NCI-H345 (cell line): ENCODE measurements at regions not wholly inside any gene's neighbourhood (a gene's known extent, or its start where the extent isn't known, plus 50 kb on each side); places are given as distances from the start of the nearest gene placed in this dataset.

ENCODE experiments used
- DNase-seq: peaks from one replicate; lab custom pipeline; 2025; lab: John Stamatoyannopoulos, UW

- no peak for DNase-seq
Measured at GRCh38 chr2:53108246-53108645, 659.4 kb upstream of the CHAC2 start.

GRCh38 chr2:53104263-53104662, 663.3 kb upstream of the CHAC2 start:
- no peak for DNase-seq

GRCh38 chr2:53103679-53104078, 663.9 kb upstream of the CHAC2 start:
- DNase-seq: no peak

GRCh38 chr2:53098696-53099078, 668.9 kb upstream of the CHAC2 start:
- no peak for DNase-seq

- DNase-seq: no peak
Measured at GRCh38 chr2:53096351-53096750, 671.3 kb upstream of the CHAC2 start.

DNA sequence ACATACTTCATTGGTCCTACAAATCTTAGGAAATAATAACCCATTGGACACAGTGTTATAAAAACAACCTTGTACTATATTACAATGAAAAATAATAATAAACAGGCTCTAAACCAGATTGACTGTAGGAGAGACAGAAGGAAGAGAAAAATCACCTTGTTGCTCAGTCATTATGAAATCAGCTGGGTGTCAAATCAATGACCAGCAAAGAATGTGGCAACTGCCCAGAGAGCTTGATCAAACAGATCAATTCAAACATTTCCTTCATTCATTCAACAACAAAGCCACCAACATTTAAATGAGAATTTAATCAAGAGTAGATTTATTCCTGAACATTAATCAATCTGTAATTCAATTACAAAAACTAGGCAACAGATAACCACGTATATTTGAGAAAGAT, 671.9 kb upstream of the CHAC2 start:
- DNase-seq: no peak

GRCh38 chr2:53095227-53095626, 672.4 kb upstream of the CHAC2 start:
- no peak for DNase-seq

- DNase-seq: no peak
Measured at GRCh38 chr2:53093355-53093754, 674.2 kb upstream of the CHAC2 start.

- DNase-seq: no peak
Measured at GRCh38 chr2:53091183-53091582, 676.4 kb upstream of the CHAC2 start.

DNA sequence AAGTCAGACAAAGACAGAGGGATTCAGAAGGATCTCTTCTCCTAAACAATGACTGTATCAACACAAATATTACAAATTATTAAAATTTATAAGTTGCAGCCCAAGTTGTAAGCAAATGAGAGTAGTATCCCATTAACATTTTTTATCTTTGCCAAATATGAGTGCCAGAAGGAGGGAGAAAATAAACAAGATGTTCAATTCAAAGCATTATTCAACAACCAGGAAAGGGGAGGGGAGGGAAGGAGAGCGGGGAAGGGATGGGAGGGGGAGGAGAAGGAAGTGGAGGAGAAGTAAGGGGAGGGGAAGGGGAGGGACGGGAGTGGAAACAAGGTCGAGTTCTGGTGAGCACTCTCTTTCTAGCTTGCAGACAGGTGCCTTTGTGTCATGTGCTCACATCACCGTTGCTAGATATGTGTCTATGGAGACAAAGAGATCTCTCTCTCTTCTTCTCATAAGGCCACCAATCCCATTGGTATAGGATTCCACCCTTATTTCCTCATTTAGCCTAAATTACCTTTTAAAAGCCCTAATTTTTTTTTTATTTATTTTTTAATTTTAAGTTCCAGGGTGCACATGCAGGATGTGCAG, 679.6 kb upstream of the CHAC2 start:
- no peak for DNase-seq

GRCh38 chr2:53087262-53087873, 680.2 kb upstream of the CHAC2 start:
- DNase-seq: no peak

DNA sequence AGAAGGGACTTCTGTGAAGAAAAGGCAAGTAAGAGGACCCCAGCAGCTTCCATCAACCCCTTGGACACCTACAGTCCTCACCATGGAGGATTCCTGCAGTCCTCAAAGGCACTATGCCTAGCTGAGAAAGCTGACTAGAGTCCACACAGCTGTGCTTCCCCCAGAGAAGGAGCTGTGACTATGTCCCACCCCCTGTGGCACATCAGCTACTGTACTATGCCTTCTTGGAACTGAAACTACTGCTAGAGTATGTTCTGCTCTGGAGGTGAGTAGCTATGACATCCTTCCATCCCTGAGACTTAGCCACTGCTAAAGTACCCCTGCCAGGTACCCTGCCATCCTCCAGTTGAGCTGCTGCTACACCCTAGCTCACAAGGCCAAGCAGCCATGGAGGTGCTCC, 690.2 kb upstream of the CHAC2 start:
- DNase-seq: no peak

GRCh38 chr2:53075760-53076159, 691.8 kb upstream of the CHAC2 start:
- no peak for DNase-seq

DNA sequence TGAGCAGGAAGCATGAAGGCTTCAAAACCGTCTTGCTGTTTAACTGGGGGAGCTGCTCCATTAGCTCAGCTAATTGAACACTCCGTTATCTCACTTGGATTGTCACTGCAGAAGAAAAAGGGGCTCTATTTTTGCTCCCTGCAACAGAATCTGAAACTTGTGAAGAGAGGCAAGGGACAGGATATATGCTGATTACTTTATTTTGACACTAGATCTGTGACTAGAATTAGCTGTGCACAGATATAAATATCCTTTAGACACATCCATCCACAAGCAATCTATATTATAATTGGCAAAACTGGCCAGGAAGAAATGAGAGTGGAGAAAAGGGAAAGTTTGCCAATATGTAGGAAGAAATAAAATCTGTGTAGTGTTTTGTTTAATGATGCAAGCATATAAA, 700.1 kb upstream of the CHAC2 start:
- DNase-seq: no peak

GRCh38 chr2:53067056-53067455, 700.5 kb upstream of the CHAC2 start:
- DNase-seq: no peak

DNA sequence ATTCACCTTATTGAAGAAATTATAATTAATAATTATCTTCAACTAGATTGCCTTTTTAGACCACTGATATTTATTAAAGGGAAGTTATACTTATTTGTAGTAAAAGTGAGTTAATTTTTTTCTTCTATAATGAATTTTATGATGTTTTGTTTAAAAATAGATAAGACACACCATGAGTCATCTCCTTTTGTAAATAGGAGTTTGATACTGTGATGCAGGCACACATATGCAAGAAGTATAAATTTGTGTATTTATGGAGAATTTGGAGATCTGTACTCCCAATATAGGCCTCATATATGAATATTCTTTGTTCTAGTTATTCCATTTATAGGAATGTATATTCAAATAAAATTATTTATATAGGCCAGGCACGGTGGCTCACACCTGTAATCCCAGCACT, 703.5 kb upstream of the CHAC2 start:
- no peak for DNase-seq

DNA sequence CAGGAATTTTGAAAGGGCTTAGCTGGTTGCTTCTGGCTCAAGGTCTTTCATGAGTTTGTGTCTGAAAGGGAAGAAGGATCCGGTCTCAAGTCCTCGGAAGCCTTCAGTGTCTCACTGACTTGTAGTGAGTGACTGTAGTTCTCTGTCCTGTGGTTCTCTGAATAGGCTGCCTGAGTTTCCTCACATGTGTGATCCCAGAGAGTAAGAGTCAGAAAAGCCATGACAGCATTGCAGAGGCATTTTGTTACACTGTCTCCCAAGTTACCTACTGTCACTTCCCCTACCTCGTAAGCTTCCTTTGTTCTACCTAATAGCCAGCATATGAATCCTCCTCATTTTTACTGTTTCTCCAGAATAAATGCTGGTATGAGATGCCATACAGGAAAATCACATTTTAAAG, 709.1 kb upstream of the CHAC2 start:
- no peak for DNase-seq

GRCh38 chr2:53053937-53054336, 713.7 kb upstream of the CHAC2 start:
- no peak for DNase-seq

DNA sequence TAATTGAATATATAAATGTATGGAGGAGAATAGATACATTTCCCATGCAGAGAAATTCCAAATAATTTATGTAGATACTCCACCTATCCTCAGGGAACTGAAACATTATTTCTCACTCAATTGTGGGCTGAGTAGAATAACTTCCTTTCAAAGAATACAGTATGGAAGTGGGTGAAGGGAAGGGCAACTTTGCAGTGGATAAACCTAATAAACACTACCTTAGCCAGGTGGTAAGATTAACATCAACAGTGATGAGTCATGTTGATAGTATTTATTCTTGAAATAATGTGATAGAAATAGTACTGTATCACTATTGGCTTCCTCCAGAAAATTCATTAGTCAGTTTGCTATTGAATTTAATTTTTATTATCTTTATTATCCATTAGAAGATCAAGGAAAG, 716.4 kb upstream of the CHAC2 start:
- no peak for DNase-seq

GRCh38 chr2:53040536-53041229, 726.9 kb upstream of the CHAC2 start:
- DNase-seq: no peak

GRCh38 chr2:53036196-53036595, 731.4 kb upstream of the CHAC2 start:
- DNase-seq: no peak

DNA sequence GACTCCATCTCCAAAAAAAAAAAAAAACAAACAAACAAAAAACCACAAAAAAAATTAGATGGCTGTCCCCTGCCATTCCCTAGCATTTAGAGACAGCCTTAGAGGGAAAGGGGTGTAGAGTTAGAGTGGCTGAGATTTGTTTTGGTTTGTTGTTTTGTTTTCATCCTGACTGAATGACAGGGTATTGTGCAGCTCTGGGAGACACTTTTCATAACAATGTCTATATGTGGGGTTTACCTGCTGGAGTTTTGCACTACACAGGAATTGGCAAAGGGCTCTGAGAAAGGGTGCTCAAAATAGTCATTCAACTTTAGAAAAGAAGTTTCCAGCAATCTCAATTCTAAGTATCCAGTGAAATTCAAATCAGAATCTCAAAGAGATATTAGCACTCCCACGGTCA, 732.5 kb upstream of the CHAC2 start:
- no peak for DNase-seq

DNA sequence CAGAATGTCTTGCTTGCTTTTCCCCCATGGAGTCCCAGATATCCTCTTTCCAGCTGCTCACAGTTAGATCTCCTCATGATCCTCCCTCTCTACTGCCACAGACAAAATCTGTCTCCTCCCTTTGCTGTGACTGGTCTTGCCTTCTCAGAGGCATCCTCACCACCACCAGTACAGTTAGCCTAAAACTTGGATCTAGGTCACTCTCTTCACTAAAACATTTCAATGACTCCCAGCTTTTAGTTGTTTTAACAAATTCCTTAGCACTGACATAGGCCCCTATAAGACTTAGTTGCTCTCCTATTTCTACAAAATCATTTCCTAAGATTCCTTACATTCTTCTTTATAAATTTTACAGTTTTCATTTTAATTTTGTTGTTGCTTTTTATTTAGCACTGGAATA, 734.2 kb upstream of the CHAC2 start:
- DNase-seq: no peak
